A673 (cell line): ENCODE measurements at regions not wholly inside any gene's neighbourhood (a gene's known extent, or its start where the extent isn't known, plus 50 kb on each side); places are given as distances from the start of the nearest gene placed in this dataset.

Experiments
- BruUV-seq: library from RNA; stranded (reverse); fragments of 400-500 nt; replicated peaks from 2 replicates; lab custom pipeline; 2021; lab: Mats Ljungman, UMichigan
- CTCF ChIA-PET: fragments of 300-600 bp; sonication (Branson Sonifier 250); formaldehyde crosslinking; loops from one replicate; lab custom pipeline; 2022; ENCODE audit warnings: antibody characterized with exemption; lab: Charles Lee
- POLR2A ChIA-PET: fragments of 300-600 bp; sonication (Branson Sonifier 250); formaldehyde crosslinking; loops from one replicate; lab custom pipeline; 2022; ENCODE audit warnings: antibody characterized with exemption; ENCODE audit not compliant: low non-redundant PET; lab: Charles Lee
- DNase-seq: peaks from one replicate; pipeline ENCODE4 v3.0.0-alpha.2; 2015; ENCODE audit warnings: low spot score
- H3K27ac ChIP-seq: fragments of 200-600 bp; sonication (generic); 2 replicates; pipeline ENCODE4 v1.5.1; 2016; ENCODE audit warnings: mixed run types, low read depth, mild to moderate bottlenecking, mixed read lengths, antibody characterized with exemption, low read length; ENCODE audit not compliant: poor library complexity, severe bottlenecking
- H3K27me3 ChIP-seq: fragments of 200-600 bp; sonication (generic); replicated peaks from 2 replicates; pipeline ENCODE4 v1.6.1; 2017; ENCODE audit warnings: mixed run types, low read depth, mild to moderate bottlenecking, mixed read lengths, antibody characterized with exemption, low read length; ENCODE audit not compliant: insufficient read depth, poor library complexity
- H3K36me3 ChIP-seq: fragments of 200-600 bp; sonication (generic); 2 replicates; pipeline ENCODE4 v1.6.1; 2016; ENCODE audit warnings: mixed run types, mild to moderate bottlenecking, mixed read lengths, antibody characterized with exemption, low read length; ENCODE audit not compliant: insufficient read depth, poor library complexity, severe bottlenecking
- H3K4me1 ChIP-seq: fragments of 200-600 bp; sonication (generic); 2 replicates; pipeline ENCODE4 v1.6.1; 2017; ENCODE audit warnings: mixed run types, mild to moderate bottlenecking, mixed read lengths, antibody characterized with exemption, low read length; ENCODE audit not compliant: insufficient read depth, poor library complexity, severe bottlenecking
- H3K4me3 ChIP-seq: fragments of 200-600 bp; sonication (generic); 2 replicates; pipeline ENCODE4 v1.5.1; 2016; ENCODE audit warnings: low read depth, mixed run types, mild to moderate bottlenecking, mixed read lengths, low read length; ENCODE audit not compliant: poor library complexity, severe bottlenecking
- H3K9me3 ChIP-seq: fragments of 200-600 bp; sonication (generic); 2 replicates; pipeline ENCODE4 v1.6.1; 2016; ENCODE audit warnings: mixed run types, low read depth, mild to moderate bottlenecking, mixed read lengths, antibody characterized with exemption, low read length; ENCODE audit not compliant: poor library complexity, severe bottlenecking
- EZH2 ChIP-seq: fragments of 200-600 bp; sonication (generic); IDR thresholded peaks from 2 replicates; pipeline ENCODE4 v1.6.1; 2017; ENCODE audit warnings: borderline replicate concordance, low read depth, mild to moderate bottlenecking, mixed read lengths, antibody characterized with exemption, low read length; ENCODE audit not compliant: poor library complexity, severe bottlenecking
- intact Hi-C: fragments of 100-400 bp; cut with micrococcal nuclease; formaldehyde crosslinking; loops from one replicate; pipeline ENCODE4 v1.10.0; 2022; ENCODE audit not compliant: unreplicated experiment
- TF ChIP-seq, protein P1 (sequence below): fragments of 300-800, 200-600 bp; sonication (generic); conservative IDR thresholded peaks from 2 replicates; pipeline ENCODE4 v1.5.1; 2017; ENCODE audit warnings: low read depth, mild to moderate bottlenecking, antibody characterized with exemption, low read length, moderate library complexity, mixed read lengths

- ChIA-PET POLR2A (no interaction called here), CTCF (no interaction called here)
- H3K4me3 ChIP-seq, result no peak overlapping the region
- TF ChIP-seq EZH2, result no peak
- TF ChIP-seq, protein P1, sequence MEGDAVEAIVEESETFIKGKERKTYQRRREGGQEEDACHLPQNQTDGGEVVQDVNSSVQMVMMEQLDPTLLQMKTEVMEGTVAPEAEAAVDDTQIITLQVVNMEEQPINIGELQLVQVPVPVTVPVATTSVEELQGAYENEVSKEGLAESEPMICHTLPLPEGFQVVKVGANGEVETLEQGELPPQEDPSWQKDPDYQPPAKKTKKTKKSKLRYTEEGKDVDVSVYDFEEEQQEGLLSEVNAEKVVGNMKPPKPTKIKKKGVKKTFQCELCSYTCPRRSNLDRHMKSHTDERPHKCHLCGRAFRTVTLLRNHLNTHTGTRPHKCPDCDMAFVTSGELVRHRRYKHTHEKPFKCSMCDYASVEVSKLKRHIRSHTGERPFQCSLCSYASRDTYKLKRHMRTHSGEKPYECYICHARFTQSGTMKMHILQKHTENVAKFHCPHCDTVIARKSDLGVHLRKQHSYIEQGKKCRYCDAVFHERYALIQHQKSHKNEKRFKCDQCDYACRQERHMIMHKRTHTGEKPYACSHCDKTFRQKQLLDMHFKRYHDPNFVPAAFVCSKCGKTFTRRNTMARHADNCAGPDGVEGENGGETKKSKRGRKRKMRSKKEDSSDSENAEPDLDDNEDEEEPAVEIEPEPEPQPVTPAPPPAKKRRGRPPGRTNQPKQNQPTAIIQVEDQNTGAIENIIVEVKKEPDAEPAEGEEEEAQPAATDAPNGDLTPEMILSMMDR, result no peak
- H3K4me1 ChIP-seq, result no peaks in the 10 kb centered on the region
- H3K9me3 ChIP-seq, result no peaks in the 10 kb centered on the region
- H3K27ac ChIP-seq, result no peak overlapping the region
- BruUV-seq, result no TSS peak
- H3K36me3 ChIP-seq, result no peaks in the 10 kb centered on the region
- intact Hi-C loops, result no loop called here
- DNase-seq, result no peak
- no peaks in the 10 kb centered on the region for H3K27me3 ChIP-seq
Observed at GRCh38 chr7:41628901-41629300, 74.0 kb downstream of the INHBA start.

- POLR2A ChIA-PET, result no interaction called here
- no TSS peak for BruUV-seq
- Histone ChIP-seq H3K27me3 (no peaks in the 10 kb centered on the region), H3K9me3 (no peaks in the 10 kb centered on the region), H3K4me3 (no peak overlapping the region), H3K36me3 (no peaks in the 10 kb centered on the region), H3K4me1 (no peaks in the 10 kb centered on the region), H3K27ac (no peak overlapping the region)
- TF ChIP-seq EZH2, result no peak
- TF ChIP-seq, protein P1, result no peak
- no peak for DNase-seq
- intact Hi-C loops, result no loop called here
- CTCF ChIA-PET, result no interaction called here
Observed at GRCh38 chr7:41627645-41628298, 75.1 kb downstream of the INHBA start.

GRCh38 chr7:41624818-41625217 lies 78.1 kb downstream of the INHBA start:
- Histone ChIP-seq H3K9me3 (no peaks in the 10 kb centered on the region), H3K27ac (no peak overlapping the region), H3K36me3 (no peaks in the 10 kb centered on the region), H3K27me3 (no peaks in the 10 kb centered on the region), H3K4me3 (no peak overlapping the region), H3K4me1 (no peaks in the 10 kb centered on the region)
- intact Hi-C loops, result no loop called here
- BruUV-seq, result no TSS peak
- ChIA-PET POLR2A (no interaction called here), CTCF (no interaction called here)
- DNase-seq, result no peak
- TF ChIP-seq, protein P1, result no peak
- TF ChIP-seq EZH2, result no peak
